Head of caudate nucleus (tissue), 42 donors: ENCODE measurements at regions not wholly inside any gene's neighbourhood (a gene's known extent, or its start where the extent isn't known, plus 50 kb on each side); places are given as distances from the start of the nearest gene placed in this dataset.

Experiments used
- DNase-seq, 42 donors: peaks; one replicate each; pipeline versions ENCODE4 v3.0.0 to v3.0.0-alpha.2; 2020 to 2021; ENCODE audit warnings: mixed read lengths in 7 of 42
- intact Hi-C: fragments of 100-400 bp; cut with DNase I; formaldehyde crosslinking; loops from one replicate; pipeline ENCODE4 v1.15.0; 2022

GRCh38 chr10:10791869-10792268, 225.8 kb upstream of the CELF2 start:
- DNase-seq: no peak
- intact Hi-C loops: no loop called here

- DNase-seq: no peak
- intact Hi-C loops: no loop called here
Observed at GRCh38 chr10:10792681-10793080, 225.0 kb upstream of the CELF2 start.

- intact Hi-C loops: no loop called here
Observed at GRCh38 chr10:10794046-10794445, 223.6 kb upstream of the CELF2 start.

GRCh38 chr10:10794791-10795191, 222.9 kb upstream of the CELF2 start:
- DNase-seq: no peak
- intact Hi-C loops: no loop called here

More at GRCh38 chr10:10794046-10794445, 223.6 kb upstream of the CELF2 start:
- no peak for DNase-seq

GRCh38 chr10:10796061-10796773, 221.5 kb upstream of the CELF2 start:
- intact Hi-C loops: no loop called here

GRCh38 chr10:10796774-10797415, 220.8 kb upstream of the CELF2 start:
- DNase-seq: no peak
- intact Hi-C loops: no loop called here

More at GRCh38 chr10:10796061-10796773, 221.5 kb upstream of the CELF2 start:
- no peak for DNase-seq

GRCh38 chr10:10797513-10797912, 220.2 kb upstream of the CELF2 start:
- no peak for DNase-seq
- intact Hi-C loops: no loop called here

GRCh38 chr10:10798102-10798863, 219.4 kb upstream of the CELF2 start:
- intact Hi-C loops: no loop called here
- peak in 24 of 42 donors; percentile 9 to 48 (median 25) for DNase-seq

GRCh38 chr10:10798864-10799192, 218.8 kb upstream of the CELF2 start:
- no peak for DNase-seq
- intact Hi-C loops: no loop called here

GRCh38 chr10:10800961-10801360, 216.7 kb upstream of the CELF2 start:
- DNase-seq: no peak
- intact Hi-C loops: no loop called here

GRCh38 chr10:10803278-10803677, 214.4 kb upstream of the CELF2 start:
- intact Hi-C loops: no loop called here
- DNase-seq: no peak

GRCh38 chr10:10804061-10804460, 213.6 kb upstream of the CELF2 start:
- intact Hi-C loops: no loop called here
- DNase-seq: no peak

- DNase-seq: no peak
- intact Hi-C loops: no loop called here
Observed at GRCh38 chr10:10804998-10805740, 212.5 kb upstream of the CELF2 start.

GRCh38 chr10:10807106-10807505, 210.6 kb upstream of the CELF2 start:
- intact Hi-C loops: no loop called here
- no peak for DNase-seq

- DNase-seq: no peak
- intact Hi-C loops: no loop called here
Observed at GRCh38 chr10:10811562-10811961, 206.1 kb upstream of the CELF2 start.

- no peak for DNase-seq
- intact Hi-C loops: no loop called here
Observed at GRCh38 chr10:10813656-10814055, 204.0 kb upstream of the CELF2 start.

- DNase-seq: no peak
- intact Hi-C loops: no loop called here
Observed at GRCh38 chr10:10814069-10814468, 203.6 kb upstream of the CELF2 start.

- intact Hi-C loops: no loop called here
- DNase-seq: no peak
Observed at GRCh38 chr10:10816447-10816846, 201.2 kb upstream of the CELF2 start.

- intact Hi-C loops: no loop called here
- no peak for DNase-seq
Observed at GRCh38 chr10:10817609-10818008, 200.1 kb upstream of the CELF2 start.

GRCh38 chr10:10818082-10818481, 199.6 kb upstream of the CELF2 start:
- intact Hi-C loops: no loop called here
- DNase-seq: no peak
